Cardiac muscle cell (in vitro differentiated cells and primary cell): ENCODE measurements at regions not wholly inside any gene's neighbourhood (a gene's known extent, or its start where the extent isn't known, plus 50 kb on each side); places are given as distances from the start of the nearest gene placed in this dataset.

Source experiments
- DNase-seq, 2 donors: peaks; one replicate each; pipeline versions ENCODE4 v3.0.0 to v3.0.0-alpha.2; 2010 to 2017; ENCODE audit warnings: low read depth in 1 of 2, low spot score in 1 of 2
- H3K27ac ChIP-seq: fragments of 200-600 bp; sonication (generic); 2 replicates; pipeline ENCODE4 v1.5.1; 2016
- H3K27me3 ChIP-seq: fragments of 200-600 bp; sonication (generic); 2 replicates; pipeline ENCODE4 v1.6.0; 2016; ENCODE audit warnings: control low read depth
- H3K36me3 ChIP-seq: fragments of 200-600 bp; sonication (generic); 2 replicates; pipeline ENCODE4 v1.5.1; 2016; ENCODE audit warnings: control low read depth
- H3K4me1 ChIP-seq: fragments of 200-600 bp; sonication (generic); 2 replicates; pipeline ENCODE4 v1.8.1; 2017; ENCODE audit warnings: low read depth, mild to moderate bottlenecking, mixed run types
- H3K4me3 ChIP-seq: fragments of 200-600 bp; sonication (generic); 2 replicates; pipeline ENCODE4 v1.5.1; 2016; ENCODE audit warnings: mild to moderate bottlenecking
- H3K9me3 ChIP-seq: fragments of 200-600 bp; sonication (generic); 2 replicates; pipeline ENCODE4 v1.5.1; 2017; ENCODE audit warnings: low read depth, mild to moderate bottlenecking, control low read depth
- CTCF ChIP-seq: IDR thresholded peaks from 2 replicates; pipeline ENCODE4 v1.5.1; 2012; ENCODE audit warnings: low read depth, mild to moderate bottlenecking, low read length

GRCh38 chr14:83473416-83474235, 1940.0 kb upstream of the SEL1L start:
- H3K4me1 ChIP-seq, result no peaks in the 10 kb centered on the region
- no peaks in the 10 kb centered on the region for H3K27me3 ChIP-seq
- DNase-seq, result peak in 1 of 2 donors; percentile 21
- no peak for TF ChIP-seq CTCF
- no peak overlapping the region for H3K4me3 ChIP-seq
- no peaks in the 10 kb centered on the region for H3K36me3 ChIP-seq
- no peaks in the 10 kb centered on the region for H3K9me3 ChIP-seq
- no peak overlapping the region for H3K27ac ChIP-seq

GRCh38 chr14:83478741-83479140, 1945.1 kb upstream of the SEL1L start:
- H3K36me3 ChIP-seq, result no peaks in the 10 kb centered on the region
- H3K27ac ChIP-seq, result no peak overlapping the region
- peak in 1 of 2 donors; percentile 33 for DNase-seq
- no peaks in the 10 kb centered on the region for H3K9me3 ChIP-seq
- no peak for TF ChIP-seq CTCF
- H3K4me1 ChIP-seq, result peaks cover 23% of the 10 kb centered on the region
- H3K27me3 ChIP-seq, result no peaks in the 10 kb centered on the region
- H3K4me3 ChIP-seq, result no peak overlapping the region

GRCh38 chr14:83483063-83483462, 1949.4 kb upstream of the SEL1L start:
- TF ChIP-seq CTCF, result no peak
- Histone ChIP-seq H3K27me3 (no peaks in the 10 kb centered on the region), H3K4me1 (peaks cover 23% of the 10 kb centered on the region), H3K4me3 (no peak overlapping the region), H3K9me3 (no peaks in the 10 kb centered on the region), H3K27ac (no peak overlapping the region), H3K36me3 (no peaks in the 10 kb centered on the region)
- DNase-seq, result peak in 1 of 2 donors; percentile 28

- no peak overlapping the region for H3K27ac ChIP-seq
- H3K4me3 ChIP-seq, result no peak overlapping the region
- DNase-seq, result no peak
- no peaks in the 10 kb centered on the region for H3K27me3 ChIP-seq
- TF ChIP-seq CTCF, result no peak
- no peaks in the 10 kb centered on the region for H3K9me3 ChIP-seq
- peaks cover 5% of the 10 kb centered on the region for H3K4me1 ChIP-seq
- no peaks in the 10 kb centered on the region for H3K36me3 ChIP-seq
Observed at GRCh38 chr14:83485591-83485990, 1951.9 kb upstream of the SEL1L start.

- H3K9me3 ChIP-seq, result no peaks in the 10 kb centered on the region
- no peak for DNase-seq
Observed at GRCh38 chr14:83491091-83491490, 1957.4 kb upstream of the SEL1L start.

More at GRCh38 chr14:83491091-83491490, 1957.4 kb upstream of the SEL1L start:
- Histone ChIP-seq H3K36me3 (no peaks in the 10 kb centered on the region), H3K27ac (no peak overlapping the region), H3K4me3 (no peak overlapping the region), H3K27me3 (no peaks in the 10 kb centered on the region), H3K4me1 (no peaks in the 10 kb centered on the region)
- no peak for TF ChIP-seq CTCF
